T-helper 17 cell (primary cell): ENCODE measurements at regions not wholly inside any gene's neighbourhood (a gene's known extent, or its start where the extent isn't known, plus 50 kb on each side); places are given as distances from the start of the nearest gene placed in this dataset.
"Not testable (repeated sequence)": the region's sequence is repeated elsewhere in the genome, so short reads cannot be mapped to it uniquely, and the experiment has no call there.

Experiments used
- ATAC-seq: fragments of 150-1000 bp; cut with Tn5 transposase; 2 replicates; pipeline ENCODE4 v1.10.0; 2021; ENCODE audit warnings: mild to moderate bottlenecking, moderate library complexity
- DNase-seq, 3 donors: peaks; one replicate each; pipeline versions ENCODE4 v3.0.0 to v3.0.0-alpha.2; 2020 to 2021
- H3K9me3 ChIP-seq: one replicate; pipeline ENCODE4 v1.7.0; 2013; ENCODE audit warnings: low read length, mild to moderate bottlenecking; ENCODE audit not compliant: control insufficient read depth, poor library complexity, severe bottlenecking
- H3K27ac Mint-ChIP-seq: one replicate; pipeline ENCODE4 v1.8.0; 2022; ENCODE audit warnings: mild to moderate bottlenecking, moderate library complexity, mixed read lengths
- H3K27me3 Mint-ChIP-seq: one replicate; pipeline ENCODE4 v1.8.0; 2022; ENCODE audit warnings: mixed read lengths
- H3K36me3 Mint-ChIP-seq: one replicate; pipeline ENCODE4 v1.8.0; 2022; ENCODE audit warnings: low read depth, mixed read lengths
- H3K4me1 Mint-ChIP-seq: one replicate; pipeline ENCODE4 v1.8.0; 2022; ENCODE audit warnings: mild to moderate bottlenecking, mixed read lengths
- H3K4me3 Mint-ChIP-seq: one replicate; pipeline ENCODE4 v1.8.0; 2022; ENCODE audit warnings: mild to moderate bottlenecking, moderate library complexity, mixed read lengths

DNA sequence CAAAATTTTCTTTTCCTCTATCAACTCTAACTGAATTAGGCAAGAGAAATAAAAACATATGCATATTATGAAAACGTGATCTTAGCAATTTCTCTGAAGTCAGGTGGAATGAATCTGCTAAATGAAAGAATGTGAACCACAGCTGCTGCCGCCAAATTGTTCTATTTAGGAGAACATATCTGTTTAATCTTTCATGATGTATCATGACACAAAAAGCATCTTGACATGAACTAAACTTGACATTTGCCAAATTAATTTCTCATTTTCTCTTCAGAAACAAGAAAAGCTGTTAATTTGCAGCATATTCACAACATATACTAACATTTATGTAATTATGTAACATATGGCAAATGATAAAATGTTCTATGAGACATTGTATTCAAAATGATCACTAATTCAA, 1237.9 kb downstream of the TECRL start:
- Mint-ChIP-seq H3K4me3 (no peak overlapping the region), H3K36me3 (no peaks in the 10 kb centered on the region), H3K27ac (no peak overlapping the region), H3K4me1 (no peaks in the 10 kb centered on the region), H3K27me3 (no peaks in the 10 kb centered on the region)
- ATAC-seq (no peak), DNase-seq (no peak)
- no peaks in the 10 kb centered on the region for H3K9me3 ChIP-seq

DNA sequence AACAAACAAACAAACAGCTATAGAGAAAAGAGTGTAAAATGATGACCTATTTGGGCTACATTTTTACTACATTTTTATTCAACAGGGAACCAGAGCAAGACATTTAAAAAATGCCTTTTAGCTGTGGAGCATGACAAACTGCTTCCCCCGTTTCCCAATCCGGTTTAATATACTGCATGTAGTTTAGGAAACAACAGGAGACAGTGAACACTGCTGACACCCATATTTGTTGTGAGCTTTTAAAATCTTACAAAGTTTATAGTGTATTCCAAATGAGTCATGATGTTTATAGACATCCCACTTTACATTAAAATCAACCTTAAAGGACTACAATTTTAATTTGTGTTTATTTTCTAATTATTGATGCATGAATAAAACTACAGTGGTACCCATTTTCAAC, 1238.3 kb downstream of the TECRL start:
- Mint-ChIP-seq H3K4me3 (no peak overlapping the region), H3K27ac (no peak overlapping the region), H3K4me1 (no peaks in the 10 kb centered on the region), H3K27me3 (no peaks in the 10 kb centered on the region), H3K36me3 (no peaks in the 10 kb centered on the region)
- ATAC-seq = no peak
- H3K9me3 ChIP-seq = no peaks in the 10 kb centered on the region
- no peak for DNase-seq

DNA sequence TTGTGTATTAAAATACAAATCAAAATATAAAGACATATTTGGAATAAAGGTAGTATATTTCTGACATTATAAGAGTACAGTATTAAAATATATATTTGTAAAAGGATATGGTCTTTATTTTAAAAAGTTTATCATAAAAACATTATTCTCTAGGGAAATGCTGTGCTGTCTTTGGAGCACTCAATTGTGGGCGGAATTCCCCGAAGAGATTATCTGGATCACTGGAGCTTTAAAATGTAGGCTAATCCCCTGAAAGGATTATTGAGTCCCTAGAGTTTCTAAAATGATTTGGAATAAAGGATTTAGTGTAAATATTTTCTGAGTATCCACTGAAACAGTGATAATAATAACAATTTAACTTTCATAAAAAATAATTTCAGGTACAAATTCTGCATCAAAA, 1239.4 kb downstream of the TECRL start:
- no peak for DNase-seq
- no peaks in the 10 kb centered on the region for H3K27me3 Mint-ChIP-seq
- no peaks in the 10 kb centered on the region for H3K4me1 Mint-ChIP-seq
- H3K4me3 Mint-ChIP-seq = no peak overlapping the region
- H3K36me3 Mint-ChIP-seq = no peaks in the 10 kb centered on the region
- H3K9me3 ChIP-seq = no peaks in the 10 kb centered on the region
- H3K27ac Mint-ChIP-seq = no peak overlapping the region
- no peak for ATAC-seq

DNA sequence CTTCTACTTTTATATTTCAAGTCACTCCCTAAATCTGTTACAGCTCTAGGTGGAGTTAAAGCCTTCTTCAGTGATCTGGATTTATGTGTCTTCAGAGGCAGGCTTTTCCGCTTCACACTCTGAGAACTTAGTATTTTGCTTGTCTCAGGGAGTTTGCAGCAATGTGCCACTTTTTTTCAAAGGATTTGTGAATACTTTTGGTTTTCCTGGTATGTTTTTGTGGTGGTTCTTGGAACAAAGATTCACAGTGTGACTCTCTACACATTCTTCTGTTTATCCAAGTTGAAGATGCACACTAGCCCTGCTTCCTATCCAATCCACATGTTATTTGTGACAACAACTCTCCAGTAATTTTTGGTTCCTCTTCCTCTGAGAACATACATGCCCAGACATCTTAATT, 1253.7 kb downstream of the TECRL start:
- no peak for ATAC-seq
- no peaks in the 10 kb centered on the region for H3K36me3 Mint-ChIP-seq
- H3K4me1 Mint-ChIP-seq = no peaks in the 10 kb centered on the region
- H3K27me3 Mint-ChIP-seq = no peaks in the 10 kb centered on the region
- no peak for DNase-seq
- peaks cover 2% of the 10 kb centered on the region for H3K9me3 ChIP-seq
- H3K27ac Mint-ChIP-seq = no peak overlapping the region
- no peak overlapping the region for H3K4me3 Mint-ChIP-seq

DNA sequence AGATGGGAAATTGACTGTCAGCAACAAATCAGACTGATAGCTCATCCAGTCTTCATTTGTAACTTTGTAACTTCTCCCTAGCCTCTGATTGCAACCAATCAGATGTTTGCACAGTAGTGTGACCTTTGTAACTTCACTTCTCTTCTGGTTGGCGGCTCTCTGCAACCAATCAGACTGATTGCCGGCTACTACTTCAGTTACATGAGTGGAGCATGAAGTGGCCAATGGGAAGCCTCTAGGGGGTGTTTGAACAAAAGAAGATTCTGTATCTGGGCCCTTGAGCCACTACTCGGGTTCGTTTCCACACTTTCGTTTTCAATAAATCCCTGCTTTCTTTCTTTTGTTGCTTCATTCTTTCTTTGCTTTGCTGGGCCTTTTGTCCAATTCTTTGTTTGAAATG, 1285.8 kb downstream of the TECRL start:
- DNase-seq (no peak), ATAC-seq (no peak)
- H3K9me3 ChIP-seq = peaks cover 4% of the 10 kb centered on the region
- H3K36me3 Mint-ChIP-seq = no peaks in the 10 kb centered on the region
- H3K4me3 Mint-ChIP-seq = no peak overlapping the region
- no peak overlapping the region for H3K27ac Mint-ChIP-seq
- no peaks in the 10 kb centered on the region for H3K4me1 Mint-ChIP-seq
- H3K27me3 Mint-ChIP-seq = no peaks in the 10 kb centered on the region

DNA sequence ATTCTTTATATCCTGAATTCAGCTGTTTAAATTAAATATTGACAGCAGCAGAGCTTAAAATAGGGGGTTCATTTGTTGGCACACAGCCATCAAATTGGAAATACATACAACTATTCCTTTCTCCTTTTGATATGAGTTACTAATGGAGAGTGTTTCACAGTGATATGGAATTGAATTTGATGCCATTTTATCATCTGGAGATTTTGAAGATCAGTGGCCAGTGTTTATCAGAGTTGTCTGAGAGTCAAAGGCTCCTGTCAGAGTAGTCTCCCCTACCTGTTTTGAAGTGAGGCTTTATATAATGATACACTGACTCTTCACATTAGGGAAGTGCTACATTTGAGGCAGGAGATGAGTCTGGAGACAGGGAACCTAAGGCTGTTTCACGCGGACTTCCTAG, 1286.3 kb downstream of the TECRL start:
- H3K4me3 Mint-ChIP-seq = no peak overlapping the region
- H3K9me3 ChIP-seq = peaks cover 4% of the 10 kb centered on the region
- H3K27me3 Mint-ChIP-seq = no peaks in the 10 kb centered on the region
- no peak for DNase-seq
- no peak overlapping the region for H3K27ac Mint-ChIP-seq
- no peaks in the 10 kb centered on the region for H3K36me3 Mint-ChIP-seq
- ATAC-seq = no peak
- H3K4me1 Mint-ChIP-seq = no peaks in the 10 kb centered on the region

DNA sequence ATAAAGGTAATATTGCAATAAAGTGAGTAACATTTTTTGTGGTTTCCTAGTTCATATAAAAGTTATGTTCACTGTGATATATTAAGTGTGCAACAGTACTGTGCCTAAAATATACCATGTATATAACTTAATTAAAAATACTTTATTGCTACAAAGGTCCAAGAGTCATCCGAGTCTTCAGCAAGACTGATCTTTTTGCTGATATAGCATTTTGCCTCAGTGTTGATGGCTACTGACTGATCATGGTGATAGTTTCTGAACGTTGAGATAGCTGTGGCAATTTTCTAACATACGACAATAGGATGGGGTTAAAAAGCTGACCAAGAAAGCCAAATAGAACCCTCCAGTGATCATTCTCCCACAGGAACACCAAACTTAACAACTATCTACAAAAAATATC, 1302.7 kb downstream of the TECRL start:
- DNase-seq (no peak), ATAC-seq (no peak)
- H3K27ac Mint-ChIP-seq = no peak overlapping the region

DNA sequence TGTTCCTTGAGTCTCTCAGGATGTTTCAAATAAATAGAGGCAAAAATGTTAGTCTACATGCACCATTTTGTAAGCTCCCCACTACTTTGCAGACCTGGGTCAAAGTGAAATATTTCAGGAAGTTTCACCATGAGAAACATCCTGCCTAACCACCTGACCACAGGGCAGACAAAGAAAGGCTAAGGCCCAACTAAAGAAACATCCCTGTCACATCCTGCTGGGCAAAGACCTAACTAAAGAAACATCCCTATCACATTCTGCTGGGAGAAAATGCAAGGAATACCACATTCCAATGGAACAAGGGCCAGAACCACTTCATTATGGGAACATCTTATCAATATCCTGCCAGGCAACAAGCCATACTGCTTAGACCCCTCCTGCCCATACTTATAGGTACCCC, 1303.4 kb downstream of the TECRL start:
- no peaks in the 10 kb centered on the region for H3K4me1 Mint-ChIP-seq
- no peak overlapping the region for H3K4me3 Mint-ChIP-seq
- DNase-seq (no peak), ATAC-seq (no peak)
- no peaks in the 10 kb centered on the region for H3K27me3 Mint-ChIP-seq
- no peaks in the 10 kb centered on the region for H3K36me3 Mint-ChIP-seq
- no peak overlapping the region for H3K27ac Mint-ChIP-seq
- H3K9me3 ChIP-seq = no peaks in the 10 kb centered on the region

More for the DNA sequence above, 1302.7 kb downstream of the TECRL start:
- Mint-ChIP-seq H3K4me1 (no peaks in the 10 kb centered on the region), H3K4me3 (no peak overlapping the region), H3K36me3 (no peaks in the 10 kb centered on the region), H3K27me3 (no peaks in the 10 kb centered on the region)
- no peaks in the 10 kb centered on the region for H3K9me3 ChIP-seq

DNA sequence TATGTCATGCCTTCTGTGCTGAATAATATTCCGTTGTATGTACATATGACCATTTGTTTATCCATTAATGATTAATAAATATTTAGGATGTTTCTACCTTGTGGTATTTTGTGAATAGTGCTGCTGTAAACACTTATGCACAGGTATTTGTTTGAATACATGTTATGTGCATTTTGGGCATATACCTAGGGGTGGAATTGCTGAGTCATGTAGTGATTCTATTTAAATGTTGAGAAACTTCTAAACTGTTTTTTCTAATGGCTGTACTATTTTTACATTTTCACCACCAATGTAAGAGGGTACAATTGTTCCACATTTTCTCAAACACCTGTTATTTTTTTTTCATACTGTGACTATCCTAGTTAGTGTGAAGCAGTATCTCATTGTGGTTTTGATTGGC, 1318.6 kb downstream of the TECRL start:
- no peaks in the 10 kb centered on the region for H3K9me3 ChIP-seq
- no peaks in the 10 kb centered on the region for H3K36me3 Mint-ChIP-seq

DNA sequence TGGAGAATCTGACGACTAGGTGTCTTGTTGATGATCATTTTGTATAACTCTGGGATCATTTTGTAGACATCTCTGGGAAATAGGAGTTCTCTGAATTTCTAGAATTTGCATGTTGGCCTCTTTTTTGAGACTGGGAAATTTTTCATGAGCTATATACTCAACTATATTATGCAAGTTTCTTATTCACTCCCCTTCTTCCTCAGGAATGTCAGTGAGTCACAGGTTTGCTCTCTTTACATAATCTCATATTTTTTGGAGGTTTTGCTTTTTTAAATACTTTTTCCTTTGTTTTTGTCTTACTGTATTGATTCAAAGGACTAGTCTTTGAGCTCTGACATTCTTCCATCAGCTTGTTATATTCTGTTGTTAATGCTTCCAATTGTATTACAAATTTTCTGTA, 1324.2 kb downstream of the TECRL start:
- no peak for ATAC-seq
- Mint-ChIP-seq H3K4me3 (no peak overlapping the region), H3K27me3 (no peaks in the 10 kb centered on the region), H3K4me1 (no peaks in the 10 kb centered on the region), H3K36me3 (no peaks in the 10 kb centered on the region), H3K27ac (no peak overlapping the region)
- H3K9me3 ChIP-seq = no peaks in the 10 kb centered on the region
- no peak for DNase-seq

More for the DNA sequence above, 1318.6 kb downstream of the TECRL start:
- Mint-ChIP-seq H3K27me3 (no peaks in the 10 kb centered on the region), H3K4me1 (no peaks in the 10 kb centered on the region), H3K4me3 (no peak overlapping the region), H3K27ac (no peak overlapping the region)
- ATAC-seq (no peak), DNase-seq (no peak)

DNA sequence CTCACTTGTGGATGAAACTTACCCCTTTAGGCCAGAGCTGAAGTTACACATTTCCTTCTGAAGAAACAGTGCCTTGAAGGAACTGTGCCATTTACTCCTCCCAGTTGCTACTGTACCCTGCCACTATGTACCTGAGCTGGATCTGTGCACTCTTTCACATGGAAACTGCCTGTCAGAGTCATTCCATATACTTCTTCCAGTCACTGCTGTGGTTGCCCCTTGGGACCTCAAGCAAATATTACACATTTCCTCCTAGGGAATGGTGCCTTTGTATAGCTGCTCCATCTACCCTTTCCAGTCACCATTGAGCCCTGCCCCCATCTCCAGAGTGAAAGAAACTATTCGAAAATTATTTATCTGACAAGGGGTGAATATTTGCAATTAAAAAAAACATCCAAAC, 1328.3 kb downstream of the TECRL start:
- H3K27me3 Mint-ChIP-seq = no peaks in the 10 kb centered on the region
- no peaks in the 10 kb centered on the region for H3K36me3 Mint-ChIP-seq
- no peak for ATAC-seq
- DNase-seq = no peak
- no peak overlapping the region for H3K27ac Mint-ChIP-seq
- H3K4me3 Mint-ChIP-seq = no peak overlapping the region
- no peaks in the 10 kb centered on the region for H3K4me1 Mint-ChIP-seq
- H3K9me3 ChIP-seq = no peaks in the 10 kb centered on the region

DNA sequence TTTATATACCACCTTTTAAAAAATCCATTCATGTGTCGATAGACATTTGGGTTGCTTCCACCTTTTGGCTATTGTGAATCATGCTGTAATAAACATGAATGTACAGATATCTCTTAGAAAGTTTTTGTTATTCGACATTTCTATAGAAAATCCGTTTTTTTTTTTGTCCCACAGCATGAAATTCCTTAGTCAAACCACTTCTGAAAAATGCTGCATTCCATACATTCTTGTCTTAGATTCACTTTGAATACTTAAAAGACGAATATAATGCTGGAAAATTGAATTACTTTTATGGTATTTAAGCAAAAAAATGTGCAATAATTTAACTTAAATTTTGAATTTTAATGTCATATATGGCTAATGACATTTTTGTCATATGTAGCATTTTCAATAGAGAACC, 1345.5 kb downstream of the TECRL start:
- Mint-ChIP-seq H3K36me3 (no peaks in the 10 kb centered on the region), H3K4me3 (no peak overlapping the region), H3K4me1 (no peaks in the 10 kb centered on the region), H3K27ac (no peak overlapping the region), H3K27me3 (no peaks in the 10 kb centered on the region)
- no peak for ATAC-seq
- DNase-seq = no peak
- H3K9me3 ChIP-seq = no peaks in the 10 kb centered on the region

DNA sequence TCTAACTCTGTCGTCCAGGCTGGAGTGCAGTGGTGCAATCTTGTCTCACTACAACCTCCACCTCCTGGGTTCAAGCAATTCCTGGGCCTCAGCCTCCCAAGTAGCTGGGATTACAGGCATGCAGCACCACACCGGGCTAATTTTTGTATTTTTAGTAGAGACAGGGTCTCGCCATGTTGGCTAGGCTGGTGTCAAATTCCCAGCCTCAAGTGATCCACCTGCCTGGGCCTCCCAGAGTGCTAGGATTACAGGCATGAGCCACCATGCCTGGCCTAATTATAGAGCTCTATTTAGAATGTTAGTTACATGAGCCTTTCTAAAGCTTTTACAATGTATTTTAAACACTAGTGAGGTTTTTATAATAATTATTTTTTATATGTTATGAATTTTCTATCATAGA, 1346.4 kb downstream of the TECRL start:
- H3K36me3 Mint-ChIP-seq, H3K4me1 Mint-ChIP-seq, H3K27ac Mint-ChIP-seq, H3K9me3 ChIP-seq, H3K4me3 Mint-ChIP-seq, ATAC-seq, DNase-seq, H3K27me3 Mint-ChIP-seq: not testable (repeated sequence)

DNA sequence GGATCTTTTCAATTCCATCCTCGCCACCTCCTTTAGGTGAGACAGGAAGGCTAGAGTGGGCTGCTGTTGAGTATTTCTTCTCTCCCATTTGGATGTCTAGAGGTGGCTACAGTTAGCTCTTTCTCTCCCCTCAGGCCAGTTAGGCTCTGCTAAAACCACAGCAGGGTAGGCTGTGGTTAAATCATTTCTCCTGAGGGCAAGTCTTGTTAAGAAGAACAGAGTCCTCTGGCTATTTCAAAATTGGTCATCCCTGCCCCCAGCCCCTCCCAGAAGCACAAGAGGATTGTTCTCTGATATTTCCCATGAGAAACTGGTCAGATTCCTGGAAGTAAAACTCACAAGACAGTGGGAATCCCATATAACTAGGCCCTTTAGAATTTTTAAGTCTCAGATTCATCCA, 1359.5 kb downstream of the TECRL start:
- Mint-ChIP-seq H3K27me3 (no peaks in the 10 kb centered on the region), H3K36me3 (no peaks in the 10 kb centered on the region), H3K27ac (no peak overlapping the region), H3K4me1 (no peaks in the 10 kb centered on the region), H3K4me3 (no peak overlapping the region)
- ATAC-seq (no peak), DNase-seq (no peak)
- no peaks in the 10 kb centered on the region for H3K9me3 ChIP-seq

DNA sequence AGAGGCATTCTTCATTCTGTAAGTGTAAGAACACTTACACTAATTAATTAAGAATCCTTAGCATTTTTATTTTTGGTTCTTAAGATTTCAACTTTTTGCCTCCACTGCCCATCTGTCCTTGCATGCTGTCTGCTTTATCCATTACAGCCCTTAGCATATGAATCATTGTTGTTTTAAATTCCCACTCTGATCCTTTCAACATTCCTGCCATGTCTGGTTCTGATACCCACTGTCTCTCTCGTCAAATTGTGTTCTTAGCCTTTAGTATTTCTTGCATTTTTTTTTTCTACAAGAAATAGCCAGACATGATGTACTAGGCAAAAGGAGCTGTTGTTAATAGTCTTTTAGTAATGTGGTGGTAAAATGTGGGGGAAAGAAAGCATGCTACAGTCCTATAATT, 1360.0 kb downstream of the TECRL start:
- no peaks in the 10 kb centered on the region for H3K4me1 Mint-ChIP-seq
- no peaks in the 10 kb centered on the region for H3K36me3 Mint-ChIP-seq
- no peaks in the 10 kb centered on the region for H3K27me3 Mint-ChIP-seq
- H3K4me3 Mint-ChIP-seq = no peak overlapping the region
- ATAC-seq = no peak
- DNase-seq = no peak
- H3K9me3 ChIP-seq = no peaks in the 10 kb centered on the region
- H3K27ac Mint-ChIP-seq = no peak overlapping the region
